Central memory CD4-positive, alpha-beta T cell (primary cell): ENCODE measurements at regions not wholly inside any gene's neighbourhood (a gene's known extent, or its start where the extent isn't known, plus 50 kb on each side); places are given as distances from the start of the nearest gene placed in this dataset.

Experiments
- DNase-seq: peaks from one replicate; pipeline ENCODE4 v3.0.0; 2022

DNA sequence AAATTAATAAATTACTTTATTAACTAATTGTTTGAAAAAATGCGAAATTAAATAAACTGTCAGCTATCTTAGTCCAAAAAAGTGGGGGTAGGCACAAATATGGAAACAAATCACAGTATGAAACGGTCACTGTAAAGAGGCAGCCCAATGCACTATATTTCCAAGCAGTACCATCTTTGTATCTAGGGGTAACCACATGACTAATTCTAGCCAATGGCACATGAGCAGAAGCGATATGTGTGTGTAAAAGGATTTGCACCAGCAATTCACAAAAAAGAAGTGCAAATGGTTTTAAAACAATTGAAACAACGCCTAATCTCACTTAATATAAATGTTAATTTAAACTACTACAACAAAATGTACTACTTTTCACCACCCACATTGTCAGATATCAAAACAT lies 129.5 kb upstream of the PRNP start:
- DNase-seq = no peak

DNA sequence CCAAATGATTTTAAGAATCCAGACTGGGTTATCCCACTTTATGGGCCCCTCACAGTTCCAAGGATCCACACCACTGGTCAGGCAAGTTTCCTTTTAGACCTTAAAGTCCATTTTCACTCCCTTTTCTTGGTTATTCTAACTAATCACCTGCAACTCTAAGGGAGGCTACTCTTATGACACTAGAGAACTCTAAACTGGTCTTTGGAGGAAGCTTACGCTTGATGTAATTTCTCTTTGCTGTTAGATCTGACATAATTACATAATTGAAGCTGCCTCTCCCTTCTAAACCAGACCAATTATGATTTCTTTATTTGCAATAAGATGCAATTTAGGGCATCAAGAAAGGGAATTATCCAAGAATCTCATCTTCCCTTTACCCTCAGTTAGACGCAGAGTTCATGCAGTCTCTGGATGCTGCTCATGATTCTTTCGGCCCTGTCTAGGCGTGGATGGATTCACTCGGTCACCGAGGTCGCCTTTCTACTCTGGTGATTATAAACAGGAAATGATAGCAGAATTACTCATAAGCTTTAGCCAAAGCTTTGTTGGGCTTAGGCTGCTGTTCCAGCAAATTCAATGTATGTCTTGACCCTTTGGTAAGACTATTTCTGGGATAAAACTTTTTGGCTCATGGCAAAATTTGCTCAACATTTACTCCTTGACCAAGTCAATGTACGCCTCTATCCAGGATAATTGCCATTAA lies 130.9 kb upstream of the PRNP start:
- no peak for DNase-seq

DNA sequence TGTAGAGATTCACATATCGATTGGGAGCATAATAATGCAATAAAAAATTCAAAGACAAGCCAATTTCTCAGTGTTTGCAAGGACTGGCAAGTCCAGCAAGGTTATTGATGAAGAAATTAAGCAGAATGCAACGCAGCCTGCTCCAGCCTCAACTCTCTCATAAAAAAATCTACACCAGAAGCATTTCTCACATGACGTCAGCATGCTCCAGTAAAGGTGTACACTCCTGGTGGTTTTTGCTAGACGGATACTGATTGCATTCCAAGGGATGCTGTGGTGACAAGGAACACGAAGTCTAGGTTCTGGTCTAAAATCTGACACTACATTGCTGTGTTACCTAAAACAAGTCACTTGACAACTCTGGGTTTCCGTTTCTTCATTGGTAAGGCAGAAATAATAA lies 131.9 kb upstream of the PRNP start:
- DNase-seq = no peak

DNA sequence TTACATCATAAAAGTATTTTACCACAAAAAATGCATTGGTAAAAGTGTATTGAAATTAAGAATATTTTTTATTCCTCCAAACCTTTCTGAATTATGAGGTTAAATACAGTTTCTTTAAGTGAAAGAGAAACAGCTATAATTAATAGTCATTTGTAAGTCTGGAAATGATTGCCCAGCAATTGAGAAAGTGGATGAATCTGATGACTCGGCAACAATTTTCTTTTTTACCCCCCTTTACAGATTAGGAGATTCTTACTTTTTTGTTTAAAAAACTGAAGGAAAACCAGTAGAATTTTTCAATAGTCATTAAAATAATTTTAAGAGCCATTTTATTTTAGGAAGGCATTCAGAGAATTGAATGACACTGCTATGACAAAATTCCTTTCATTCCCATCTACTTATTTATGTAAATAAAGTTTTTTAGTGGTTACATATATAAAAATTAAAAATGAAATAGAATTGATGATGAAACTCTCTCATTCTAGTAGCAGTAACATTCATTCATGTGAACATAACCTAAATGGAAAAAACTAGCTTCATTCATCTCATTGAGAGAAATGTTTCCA lies 134.1 kb upstream of the PRNP start:
- no peak for DNase-seq

DNA sequence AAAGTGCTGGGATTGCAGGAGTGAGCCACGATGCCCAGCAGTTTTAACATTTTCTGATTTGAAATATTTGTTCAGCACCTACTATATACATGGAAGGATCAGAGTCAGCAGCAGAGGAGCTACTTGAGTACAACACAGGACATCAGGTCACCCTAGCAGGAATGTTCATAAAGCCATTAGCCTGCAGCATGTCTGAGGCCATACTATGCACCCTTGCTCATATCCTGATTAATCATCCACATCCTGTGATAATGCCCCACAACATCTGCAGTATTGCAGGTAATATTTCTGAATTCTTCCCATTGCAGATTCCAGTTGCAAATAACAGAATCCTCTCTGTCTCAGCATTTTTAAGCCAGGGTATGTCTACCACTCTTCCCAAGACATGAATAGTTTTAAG lies 135.5 kb upstream of the PRNP start:
- DNase-seq = no peak

DNA sequence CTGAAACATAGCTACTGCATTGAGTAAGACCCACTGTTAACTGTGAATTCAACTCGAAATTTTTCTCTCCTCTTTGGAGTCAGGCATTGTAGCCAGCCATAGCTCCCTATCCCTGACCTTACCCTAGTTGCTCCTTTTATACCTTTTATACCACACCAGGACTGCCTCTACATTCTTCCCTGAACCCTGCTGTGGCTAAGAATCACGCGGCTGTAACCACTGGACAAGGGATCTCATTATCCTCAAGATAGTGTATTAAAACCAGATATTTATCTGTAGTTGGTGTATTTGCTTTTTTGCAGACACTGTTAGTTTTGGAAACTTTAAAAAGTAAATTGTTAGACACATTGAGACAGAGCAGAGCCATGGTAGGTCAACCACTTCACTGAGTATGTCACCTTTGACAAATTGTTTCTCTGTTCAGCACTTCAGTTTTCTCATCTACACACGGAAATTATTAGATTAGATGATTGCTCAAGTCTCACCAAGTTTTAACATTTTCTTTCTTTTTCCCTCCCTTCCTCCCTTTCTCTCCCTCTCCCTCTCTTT lies 136.5 kb upstream of the PRNP start:
- no peak for DNase-seq

DNA sequence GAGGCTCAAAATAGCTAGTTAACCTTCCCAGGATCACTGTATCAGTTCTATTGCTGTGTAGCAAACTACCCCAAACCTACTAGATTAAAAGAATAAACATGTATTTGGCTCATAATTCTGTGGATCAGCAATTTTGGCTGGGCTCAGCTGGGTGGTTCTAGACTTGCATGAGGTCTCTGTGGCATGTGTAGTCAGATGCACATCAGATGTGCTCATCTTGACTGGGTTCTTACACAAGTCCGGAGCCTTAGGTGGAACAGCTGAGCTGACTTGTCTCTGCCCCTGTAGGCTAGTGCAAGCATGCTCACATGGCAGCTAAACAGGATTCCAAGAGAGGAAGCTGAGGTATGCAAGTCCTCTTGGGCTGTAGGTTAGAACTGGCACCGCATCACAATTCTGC lies 137.7 kb upstream of the PRNP start:
- DNase-seq = no peak

DNA sequence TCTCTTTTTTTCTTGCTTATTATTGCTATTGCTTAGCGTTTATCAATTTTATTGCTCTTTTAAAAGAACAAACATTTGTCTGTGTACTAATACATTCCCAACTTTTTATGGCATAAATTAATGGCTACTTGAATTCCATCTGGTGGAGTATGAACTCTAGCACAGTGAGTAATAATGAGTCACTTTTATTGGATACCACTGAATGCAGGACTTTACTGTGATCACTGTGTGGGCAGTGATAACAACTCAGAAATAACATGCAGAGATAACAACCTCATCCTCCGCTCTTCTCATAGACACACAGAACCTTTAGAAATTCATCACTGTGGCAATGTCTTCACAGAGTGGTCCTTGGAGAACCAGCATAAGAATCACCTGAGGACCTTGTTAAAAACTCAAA lies 139.5 kb upstream of the PRNP start:
- DNase-seq = no peak

DNA sequence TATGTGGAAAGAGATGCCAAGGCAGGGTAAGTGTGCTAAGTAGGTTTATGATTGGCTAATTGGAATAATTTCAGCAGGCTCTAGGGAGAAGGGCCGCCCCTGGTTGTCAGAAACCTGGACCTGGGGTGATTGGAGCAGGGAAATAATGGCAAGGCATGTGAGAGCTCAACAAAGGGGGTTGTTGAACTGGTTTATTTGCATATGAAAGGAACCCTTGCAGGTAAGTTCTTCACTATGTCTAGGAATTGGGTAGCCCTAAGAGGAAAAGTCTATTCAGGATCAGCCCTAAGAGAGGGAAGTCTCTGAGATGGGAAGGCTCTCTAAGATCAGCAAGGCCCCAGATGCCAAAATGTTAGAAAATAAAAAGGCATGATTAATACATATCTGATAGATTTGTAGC lies 139.9 kb upstream of the PRNP start:
- DNase-seq = no peak

DNA sequence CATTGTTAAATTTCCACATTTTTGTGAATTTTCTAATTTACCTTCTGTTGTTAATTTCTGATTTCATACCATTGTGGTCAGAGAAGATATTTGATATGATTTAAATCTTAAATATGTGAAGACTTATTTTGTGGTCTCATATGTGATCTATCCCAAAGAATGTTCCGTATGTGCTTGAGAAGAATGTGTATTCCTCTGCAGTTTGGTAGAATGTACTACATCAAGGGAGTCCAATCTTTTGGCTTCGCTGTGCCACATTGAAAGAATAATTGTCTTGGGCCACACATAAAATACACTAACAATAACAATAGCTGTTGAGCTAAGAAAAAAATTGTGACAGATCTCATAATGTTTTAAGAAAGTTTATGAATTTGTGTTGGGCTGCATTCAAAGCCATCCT lies 140.7 kb upstream of the PRNP start:
- DNase-seq = no peak

DNA sequence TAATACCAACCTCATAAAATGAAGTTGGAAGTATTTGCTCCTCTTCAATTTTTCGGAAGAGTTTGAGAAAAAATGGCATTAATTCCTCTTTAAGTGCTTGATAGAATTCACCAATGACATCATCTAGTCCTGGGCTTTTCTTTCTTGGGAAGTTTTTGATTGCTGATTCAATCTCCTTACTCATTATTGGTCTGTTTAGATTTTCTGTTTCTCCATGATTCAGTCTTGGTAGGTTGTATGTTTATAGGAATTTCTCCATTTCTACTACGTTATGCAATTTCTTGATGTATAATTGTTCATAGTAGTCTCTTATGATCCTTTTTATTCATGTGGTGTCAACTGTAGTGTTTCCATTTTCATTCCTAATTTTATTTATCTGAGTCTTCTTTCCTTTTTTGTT lies 141.5 kb upstream of the PRNP start:
- no peak for DNase-seq

DNA sequence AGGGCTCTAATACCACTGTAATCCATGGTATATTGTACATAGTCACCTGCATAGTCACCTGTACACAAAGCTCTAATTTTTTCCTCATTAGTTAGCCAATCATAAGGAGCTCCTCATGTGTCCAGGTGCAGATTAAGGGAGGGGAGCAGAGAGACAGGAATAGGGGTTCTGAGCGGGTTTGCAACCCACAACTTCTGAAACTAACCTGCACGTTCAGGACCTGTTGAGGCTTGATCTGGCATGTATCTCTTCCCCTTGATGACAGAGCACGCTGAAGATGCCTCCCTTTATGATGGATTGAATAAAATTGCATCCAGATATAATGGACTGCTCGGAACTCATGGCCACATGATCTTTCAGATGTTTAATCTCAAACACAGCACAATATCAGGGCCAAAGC lies 144.0 kb upstream of the PRNP start:
- no peak for DNase-seq

DNA sequence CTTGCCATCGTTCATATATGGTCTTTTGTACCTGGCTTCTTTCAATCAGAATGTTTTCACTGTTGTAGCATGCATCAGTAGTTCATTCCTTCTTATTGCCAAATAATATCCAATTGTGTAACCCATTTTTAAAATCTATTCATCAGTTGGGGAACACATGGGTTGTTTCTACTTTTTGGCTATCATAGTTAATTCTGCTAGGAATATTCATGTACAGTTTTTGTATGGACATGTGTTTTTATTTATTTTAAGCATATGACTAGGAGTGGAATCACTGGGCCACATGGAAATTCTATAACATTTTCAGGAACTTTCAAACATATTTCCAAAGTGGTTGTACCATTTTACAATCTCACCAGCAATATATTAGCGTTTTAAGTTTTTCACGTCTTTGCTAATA lies 151.9 kb upstream of the PRNP start:
- DNase-seq = no peak

DNA sequence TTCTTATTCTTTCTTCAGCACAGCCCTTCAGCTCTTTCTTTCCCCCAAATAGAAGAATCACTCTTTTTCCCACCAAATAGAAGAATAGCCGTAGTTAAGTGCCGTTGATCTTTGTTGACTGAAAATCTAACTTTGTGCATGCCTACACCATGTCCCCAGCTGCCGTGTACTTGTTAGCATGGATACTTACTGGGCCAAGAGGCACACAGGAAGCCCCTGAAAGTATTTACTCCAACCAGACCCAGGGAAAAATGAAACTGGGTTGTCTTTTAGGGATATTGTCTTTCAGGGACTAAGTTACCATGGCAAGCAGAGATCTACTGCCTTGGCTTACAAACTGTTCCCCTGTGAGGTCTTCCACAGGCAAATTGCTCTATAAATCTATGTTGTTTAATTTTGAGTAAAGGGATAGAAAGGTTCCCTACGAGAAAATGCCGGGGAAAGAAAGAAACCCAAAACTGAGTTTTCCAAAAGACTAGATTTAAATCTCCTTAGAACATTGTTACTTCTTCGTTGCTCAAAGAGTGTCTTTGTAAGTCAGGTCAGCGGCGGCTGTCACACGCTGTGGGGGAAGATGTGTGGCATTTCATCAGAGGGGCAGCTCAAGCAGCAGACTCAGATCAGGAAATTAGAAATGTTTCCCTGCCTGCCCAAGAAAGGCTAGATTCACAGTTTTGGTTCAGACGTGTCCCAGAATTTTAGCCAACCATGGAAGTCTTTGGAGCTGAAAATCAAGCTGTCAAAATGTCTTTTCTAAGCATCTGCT lies 152.7 kb upstream of the PRNP start:
- DNase-seq = no peak

DNA sequence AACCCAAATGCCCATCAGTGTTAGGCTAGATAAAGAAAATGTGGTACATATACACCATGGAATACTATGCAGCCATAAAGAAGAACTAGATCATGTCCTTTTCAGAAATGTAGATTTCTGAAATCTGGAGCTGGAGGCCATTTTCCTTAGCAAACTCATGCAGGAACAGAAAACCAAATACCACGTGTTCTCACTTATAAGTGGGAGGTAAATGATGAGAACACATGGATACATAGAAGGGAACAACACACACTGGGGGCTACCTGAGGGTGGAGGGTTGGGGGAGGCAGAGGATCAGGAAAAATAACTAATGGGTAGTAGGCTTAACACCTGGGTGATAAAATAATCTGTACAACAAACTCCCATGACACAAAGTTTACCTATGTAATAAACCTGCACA lies 153.5 kb upstream of the PRNP start:
- DNase-seq = no peak

DNA sequence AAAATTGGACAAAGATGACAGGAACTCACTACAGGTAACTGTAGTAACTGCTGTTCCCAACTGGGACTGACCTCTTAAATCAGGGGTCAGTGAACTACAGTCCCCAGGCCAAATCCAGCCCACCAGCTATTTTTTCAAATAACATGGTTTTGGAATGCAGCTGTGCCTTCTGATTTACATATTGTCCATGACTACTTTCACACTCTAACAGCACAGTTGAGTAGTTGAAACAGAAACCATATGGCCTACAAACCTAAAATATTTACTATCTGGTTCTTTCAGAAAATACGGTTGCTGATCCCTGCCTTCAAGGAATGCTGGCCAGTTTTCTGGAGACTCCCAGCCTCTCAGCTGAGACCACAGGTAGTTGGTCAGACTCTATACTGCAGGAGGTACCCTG lies 161.5 kb upstream of the PRNP start:
- no peak for DNase-seq

DNA sequence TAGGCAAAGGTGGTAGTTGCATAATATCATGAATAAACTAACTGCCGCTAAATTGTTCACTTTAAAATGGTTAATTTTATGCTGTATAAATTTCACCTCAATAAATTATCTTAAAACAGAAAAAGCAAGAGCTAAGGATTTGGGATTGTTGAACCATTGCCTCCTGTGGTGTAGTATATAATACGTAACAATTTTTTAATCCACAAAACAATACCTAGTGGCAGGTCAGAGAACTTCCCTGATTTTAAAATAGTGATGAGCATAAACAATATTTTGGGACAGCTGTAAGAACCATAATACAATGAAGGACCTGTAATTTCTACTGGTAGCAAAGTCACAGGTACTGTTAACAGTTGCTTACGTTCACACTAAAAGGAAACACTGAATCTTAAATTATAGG lies 161.9 kb upstream of the PRNP start:
- DNase-seq = no peak

DNA sequence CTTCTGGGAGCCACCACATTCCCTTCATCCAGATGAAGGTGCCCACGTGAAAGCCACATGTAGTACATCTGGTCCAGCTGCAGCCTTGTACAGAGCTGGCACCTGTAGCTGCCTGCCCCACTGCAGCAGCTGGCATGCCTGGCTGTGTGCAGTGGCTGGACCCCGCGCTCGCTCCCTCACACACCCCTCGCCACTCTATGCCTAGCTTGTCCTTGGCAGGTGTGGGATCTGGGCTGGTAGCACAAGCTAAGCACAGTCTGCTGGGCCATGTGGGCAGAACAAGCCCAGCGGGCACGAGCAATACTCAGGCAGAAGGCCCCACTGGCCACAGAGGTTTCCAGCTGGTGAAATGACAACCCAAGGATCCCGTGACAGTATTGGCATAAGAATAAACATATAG lies 163.9 kb upstream of the PRNP start:
- DNase-seq = no peak

DNA sequence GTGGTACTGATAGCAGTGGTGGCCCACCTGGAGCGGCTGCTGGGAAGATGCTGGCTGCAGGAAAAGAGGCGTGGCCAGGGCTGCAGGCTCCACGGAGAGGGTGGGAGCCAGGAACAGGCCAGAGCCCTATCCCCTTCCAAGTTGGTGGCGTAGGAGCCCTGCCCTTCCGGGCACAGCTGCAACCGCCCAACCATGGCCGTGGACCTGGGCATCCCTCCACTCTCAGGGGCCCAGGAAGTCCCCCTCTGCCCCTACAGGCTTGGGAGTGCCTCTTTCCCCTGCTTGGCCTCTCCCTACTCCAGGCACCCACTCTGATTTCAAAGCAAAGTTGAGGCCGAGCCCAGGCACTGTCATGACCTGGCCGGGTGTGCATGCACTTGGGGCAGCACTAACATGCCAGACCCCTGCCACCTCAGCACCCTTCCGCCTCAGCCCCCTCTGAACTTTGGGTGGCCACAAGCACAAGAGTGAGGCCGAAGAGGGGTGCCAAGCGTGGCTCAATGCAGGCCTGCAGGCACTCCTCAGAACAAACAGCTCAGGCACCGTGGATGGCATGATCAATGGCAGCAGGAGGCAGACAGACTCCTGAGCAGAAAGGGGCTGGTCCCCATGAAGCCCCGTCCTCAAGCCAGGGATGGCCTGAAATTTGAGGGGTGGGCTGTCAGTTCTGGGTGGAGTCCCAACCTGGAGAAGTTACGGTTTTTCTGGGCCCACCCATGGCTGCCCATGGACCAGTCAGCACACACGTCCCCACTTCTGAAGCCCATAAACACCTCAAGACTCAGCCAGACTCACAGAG lies 164.9 kb upstream of the PRNP start:
- no peak for DNase-seq

DNA sequence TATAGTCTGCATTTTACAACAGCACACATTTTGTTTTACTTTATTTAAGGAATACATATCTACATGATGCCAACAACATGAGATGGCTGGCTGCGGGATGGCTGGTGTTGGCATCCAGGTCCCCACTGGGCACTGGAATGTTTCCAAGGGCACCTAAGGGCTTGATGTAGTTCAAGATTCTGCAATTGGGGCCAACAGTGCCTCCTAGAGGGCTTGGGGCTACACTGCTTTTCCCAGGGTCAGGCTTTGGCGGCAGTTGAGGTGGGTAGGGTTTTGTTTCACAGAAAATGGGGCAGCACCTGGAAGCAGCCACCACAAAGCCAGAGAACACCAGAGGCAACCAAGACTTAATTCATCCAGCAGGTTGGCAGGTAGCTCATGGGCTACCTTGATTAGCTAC lies 166.7 kb upstream of the PRNP start:
- no peak for DNase-seq

DNA sequence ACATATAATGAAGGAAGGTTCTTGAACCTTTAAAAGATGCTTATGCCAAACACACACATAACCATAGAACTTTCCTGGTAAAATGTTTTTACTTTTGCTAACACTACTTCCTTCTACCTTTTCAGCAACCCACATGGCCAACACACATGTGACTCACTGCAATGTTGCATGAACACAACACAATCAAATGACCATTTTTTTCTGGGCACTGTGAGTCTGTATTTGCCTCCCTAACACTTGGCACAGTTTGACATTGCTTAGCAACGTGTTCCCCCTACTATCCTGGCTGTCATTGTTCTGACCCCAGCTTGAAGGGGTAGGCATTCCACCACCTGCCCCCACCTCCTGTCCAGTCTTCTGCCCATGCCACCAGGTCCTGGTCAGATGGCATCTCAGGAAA lies 169.4 kb upstream of the PRNP start:
- DNase-seq = no peak

DNA sequence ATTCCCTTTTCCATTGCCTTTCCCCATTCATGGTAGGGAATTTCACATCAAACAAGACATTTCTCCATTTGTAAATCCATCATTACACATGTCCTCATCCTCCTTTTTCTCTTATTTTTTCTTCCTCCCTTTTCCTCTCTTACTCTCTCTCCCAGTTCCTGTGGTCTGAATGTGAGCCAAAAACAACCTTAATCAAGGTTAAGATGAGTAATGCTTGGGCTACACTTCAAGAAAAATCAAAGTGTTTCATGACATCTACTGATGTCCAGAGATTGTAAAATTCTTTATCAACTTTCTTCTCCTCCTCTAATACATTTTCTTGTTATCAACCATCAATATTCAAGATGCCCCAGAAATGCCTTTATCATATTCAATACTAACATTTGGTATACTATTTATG lies 172.5 kb upstream of the PRNP start:
- no peak for DNase-seq

DNA sequence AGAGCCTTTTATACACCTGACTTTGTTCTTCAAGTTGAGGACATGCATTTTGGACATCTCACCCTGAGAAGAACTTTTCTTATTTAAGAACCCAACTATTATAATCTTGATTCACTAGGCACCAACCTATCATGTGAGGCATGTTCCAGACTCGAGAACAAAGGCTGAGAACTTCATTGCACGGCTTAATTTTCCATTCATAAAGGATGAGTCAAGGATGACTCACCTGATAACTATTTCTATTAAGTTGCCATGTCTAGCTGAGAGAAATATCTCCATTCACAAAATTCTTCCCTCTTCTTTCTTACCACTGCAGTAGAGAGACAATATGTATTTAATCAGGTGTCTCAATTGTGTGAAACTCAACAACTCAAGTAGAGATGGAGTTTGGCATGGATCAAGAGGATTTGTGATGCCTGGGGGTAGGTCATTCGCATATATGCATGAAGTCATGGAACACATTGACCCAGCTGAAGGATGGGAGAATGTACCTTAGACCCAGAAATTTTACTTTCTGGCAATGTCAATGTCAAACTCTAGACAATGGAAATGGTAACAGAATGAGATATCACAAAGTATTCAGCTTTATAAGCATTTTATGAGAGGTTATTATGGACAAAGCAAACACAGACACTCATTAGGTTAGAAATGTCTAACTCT lies 173.2 kb upstream of the PRNP start:
- DNase-seq = no peak
